Heart right ventricle (tissue), 16 donors: ENCODE measurements at regions not wholly inside any gene's neighbourhood (a gene's known extent, or its start where the extent isn't known, plus 50 kb on each side); places are given as distances from the start of the nearest gene placed in this dataset.

Experiments used
- ATAC-seq, 8 donors: fragments of 200-7000 bp; cut with Tn5 transposase; one replicate each; pipeline ENCODE4 v1.9.1; 2020; ENCODE audit warnings: mild to moderate bottlenecking in 8 of 8, moderate library complexity in 8 of 8, moderate number of reproducible peaks in 1 of 8
- DNase-seq, 2 donors: peaks; one replicate each; pipeline ENCODE4 v3.0.0-alpha.2; 2020
- H3K27ac ChIP-seq, 10 donors: fragments of 200-600 bp; sonication (generic) in 2 of 10; one replicate each; pipeline versions ENCODE4 v1.5.0 to v1.8.0; 2020 to 2022; ENCODE audit warnings: mild to moderate bottlenecking in 3 of 10
- H3K27me3 ChIP-seq, 7 donors: fragments of 200-600 bp; one replicate each; pipeline ENCODE4 v1.8.0; 2021 to 2022; ENCODE audit warnings: mild to moderate bottlenecking in 2 of 7
- H3K36me3 ChIP-seq, 9 donors: fragments of 200-600 bp; sonication (generic) in 1 of 9; one replicate each; pipeline versions ENCODE4 v1.5.0 to v1.8.0; 2020 to 2022; ENCODE audit warnings: mild to moderate bottlenecking in 2 of 9
- H3K4me1 ChIP-seq, 9 donors: fragments of 200-600 bp; sonication (generic) in 1 of 9; one replicate each; pipeline versions ENCODE4 v1.5.0 to v1.8.0; 2020 to 2022; ENCODE audit warnings: mild to moderate bottlenecking in 4 of 9
- H3K4me3 ChIP-seq, 10 donors: fragments of 200-600 bp; sonication (generic) in 2 of 10; one replicate each; pipeline versions ENCODE4 v1.5.0 to v1.8.0; 2020 to 2022; ENCODE audit warnings: mild to moderate bottlenecking in 7 of 10, moderate library complexity in 2 of 10
- H3K9me3 ChIP-seq, 11 donors: fragments of 200-600 bp in 10 of 11; sonication (generic) in 2 of 11; one replicate each; pipeline versions ENCODE4 v1.5.0 to v1.8.0; 2013 to 2022; ENCODE audit warnings: mild to moderate bottlenecking in 2 of 11, control low read depth in 1 of 11, moderate library complexity in 1 of 11
- WGBS, 2 donors: extraction: QIAGEN DNeasy Blood & Tissue Kit; methylation state at CpG; one replicate each; pipeline ENCODE4 v1.1.7; 2013; ENCODE audit warnings: inconsistent platforms in 1 of 2; 5-methylcytosine and 5-hydroxymethylcytosine counted together
- intact Hi-C, 10 donors: fragments of 100-400 bp; cut with DNase I; formaldehyde crosslinking; loops; one replicate each; pipeline versions ENCODE4 v1.11.1 to v1.14.2; 2022
- TF ChIP-seq, protein P1 (sequence below), 9 donors: fragments of 200-600 bp; sonication (generic) in 2 of 9; IDR thresholded peaks; one replicate each; pipeline versions ENCODE4 v1.5.0 to v1.8.0; 2021 to 2022; ENCODE audit warnings: antibody characterized with exemption in 9 of 9, mild to moderate bottlenecking in 5 of 9, moderate library complexity in 1 of 9
- donor health status: Arrhythmogenic right ventricular cardiomyopathy.
- donor health status: ischemic (EF 13 %, LVEDD 7.1; RV severe dilation, severe dysfunction).
- donor health status: healthy with polysubstance abuse.
- donor health status: DM: no; HTN: yes; CAD: no.
- donor health status: DM: no; HTN: no; CAD: no.
- donor health status: ischemic (EF 25% LVEDD 6.9; RV normal size, moderate dysfunction).
- donor health status: ischemic (EF 25% LVEDD 5.7; RV mildly dilated, moderate dysfunction).
- donor health status: healthy.
- donor health status: DM: yes; HTN: yes; CAD: no.
- donor health status: Ischemic cardiomyopathy.
- donor health status: ischemic (EF 35%, LVEDD 5.7; RV mildly dilated, moderate dysfunction).
- donor health status: nonischemic (EF 11% LVEDD 7.7; RV severe dilation, severe dysfunction).
- donor health status: DM: yes; HTN: yes; CAD: no.
- donor health status: PGD.
- donor health status: ischemic (EF 29% LVEDD 5.4; RV normal size, mild dysfunction).
- donor health status: nonischemic (EF 23%, LVEDD 6.1; RV moderate dilation, normal function).

DNA sequence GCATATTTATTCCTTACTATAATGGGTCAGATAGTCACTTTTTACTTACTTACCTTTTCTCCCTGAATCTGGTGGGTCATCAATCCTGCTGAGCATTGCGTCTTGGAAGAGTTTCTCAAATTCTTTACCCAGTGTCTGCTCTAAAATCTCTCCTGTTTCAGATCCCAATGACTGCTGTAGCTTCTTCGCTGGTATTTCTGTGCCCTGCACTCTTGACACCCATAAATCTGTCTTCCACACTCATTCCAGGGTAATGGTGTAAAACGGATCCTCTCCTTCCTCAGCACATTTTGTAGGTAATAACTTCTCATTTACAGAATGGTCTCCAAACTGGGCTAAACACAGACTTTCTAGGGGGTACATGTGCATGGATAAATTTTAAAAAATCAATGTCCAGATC is 407.4 kb downstream of the DMAC1 start:
- WGBS, 2 donors, result 87 to 95% methylated on average over 3 of the region's 3 CpGs
- Histone ChIP-seq H3K36me3 (no peaks in the 10 kb centered on the region), H3K9me3 (no peaks in the 10 kb centered on the region), H3K27ac (no peak overlapping the region), H3K4me3 (no peak overlapping the region), H3K27me3 (peaks cover 0 to 7% (median 0%) of the 10 kb centered on the region in 7 donors), H3K4me1 (peaks cover 0 to 7% (median 0%) of the 10 kb centered on the region in 9 donors)
- no peak for DNase-seq
- ATAC-seq, result no peak
- TF ChIP-seq, protein P1, sequence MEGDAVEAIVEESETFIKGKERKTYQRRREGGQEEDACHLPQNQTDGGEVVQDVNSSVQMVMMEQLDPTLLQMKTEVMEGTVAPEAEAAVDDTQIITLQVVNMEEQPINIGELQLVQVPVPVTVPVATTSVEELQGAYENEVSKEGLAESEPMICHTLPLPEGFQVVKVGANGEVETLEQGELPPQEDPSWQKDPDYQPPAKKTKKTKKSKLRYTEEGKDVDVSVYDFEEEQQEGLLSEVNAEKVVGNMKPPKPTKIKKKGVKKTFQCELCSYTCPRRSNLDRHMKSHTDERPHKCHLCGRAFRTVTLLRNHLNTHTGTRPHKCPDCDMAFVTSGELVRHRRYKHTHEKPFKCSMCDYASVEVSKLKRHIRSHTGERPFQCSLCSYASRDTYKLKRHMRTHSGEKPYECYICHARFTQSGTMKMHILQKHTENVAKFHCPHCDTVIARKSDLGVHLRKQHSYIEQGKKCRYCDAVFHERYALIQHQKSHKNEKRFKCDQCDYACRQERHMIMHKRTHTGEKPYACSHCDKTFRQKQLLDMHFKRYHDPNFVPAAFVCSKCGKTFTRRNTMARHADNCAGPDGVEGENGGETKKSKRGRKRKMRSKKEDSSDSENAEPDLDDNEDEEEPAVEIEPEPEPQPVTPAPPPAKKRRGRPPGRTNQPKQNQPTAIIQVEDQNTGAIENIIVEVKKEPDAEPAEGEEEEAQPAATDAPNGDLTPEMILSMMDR (IDR thresholded peaks at IDR 0.05), result no peak
- intact Hi-C loops, result no loop called here

DNA sequence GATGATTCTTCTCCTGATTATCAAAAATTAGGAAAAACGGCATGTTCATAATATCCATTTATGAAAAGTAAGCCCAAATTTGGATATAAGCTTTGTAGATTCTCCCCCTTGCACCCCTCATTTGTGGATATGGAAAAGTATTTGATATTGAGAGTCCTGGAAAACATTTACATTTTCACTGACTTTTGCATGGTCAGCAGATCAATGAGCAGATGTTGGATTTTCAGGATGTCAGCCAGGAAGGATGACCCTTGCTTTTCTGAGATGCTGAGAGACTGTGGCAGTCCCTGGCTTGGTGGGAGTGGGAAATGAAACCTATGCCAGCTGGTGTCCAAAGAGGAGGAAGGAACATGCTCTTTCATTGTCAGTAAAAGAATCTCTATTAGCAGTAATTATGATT is 410.8 kb downstream of the DMAC1 start:
- DNase-seq (no peak), ATAC-seq (no peak)
- Histone ChIP-seq H3K4me1 (peaks cover 0 to 7% (median 0%) of the 10 kb centered on the region in 9 donors), H3K27ac (no peak overlapping the region), H3K27me3 (peaks cover 0 to 3% (median 0%) of the 10 kb centered on the region in 7 donors), H3K9me3 (no peaks in the 10 kb centered on the region), H3K36me3 (no peaks in the 10 kb centered on the region), H3K4me3 (no peak overlapping the region)
- WGBS, 2 donors, result 92 to 100% methylated on average over 1 of the region's 1 CpG
- intact Hi-C loops, result loop anchor here in 1 of 10 donors (5.0 kb wide), 1 partner anchor 51 kb away; no protein-coding TSS in a partner anchor
- TF ChIP-seq, protein P1 (IDR thresholded peaks at IDR 0.05), result no peak

DNA sequence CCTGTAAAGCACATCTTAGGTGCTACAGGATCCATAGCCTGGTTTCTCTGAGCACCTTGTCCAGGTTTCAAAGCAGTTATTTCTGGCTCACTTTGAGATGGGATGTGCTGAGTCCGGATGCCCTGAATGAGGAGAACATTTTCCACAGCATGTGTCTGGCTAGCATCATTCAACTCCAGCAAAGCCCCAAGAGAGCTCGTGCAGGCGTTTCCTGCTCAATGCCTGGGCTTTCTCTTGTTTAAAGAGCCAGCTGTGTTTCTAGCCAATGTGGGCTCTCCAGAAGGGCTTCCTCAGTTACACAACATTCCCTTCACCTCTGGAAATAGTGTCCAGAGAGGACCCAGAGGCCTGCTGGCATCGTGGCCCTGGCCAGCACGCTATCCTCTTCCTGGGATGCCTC is 411.7 kb downstream of the DMAC1 start:
- H3K4me1 ChIP-seq, result peaks cover 0 to 7% (median 0%) of the 10 kb centered on the region in 9 donors
- TF ChIP-seq, protein P1 (IDR thresholded peaks at IDR 0.05), result no peak
- 21 to 26% methylated on average over 5 of the region's 5 CpGs for WGBS, 2 donors
- no peak overlapping the region for H3K4me3 ChIP-seq
- intact Hi-C loops, result loop anchor here in 1 of 10 donors (5.0 kb wide), 1 partner anchor 51 kb away; no protein-coding TSS in a partner anchor
- ATAC-seq (peak in 5 of 8 donors; percentile 47 to 77 (median 63)), DNase-seq (peak; percentile 11 to 16)
- no peaks in the 10 kb centered on the region for H3K36me3 ChIP-seq
- H3K27me3 ChIP-seq, result peaks cover 0 to under 1% (median 0%) of the 10 kb centered on the region in 7 donors
- no peak overlapping the region for H3K27ac ChIP-seq
- no peaks in the 10 kb centered on the region for H3K9me3 ChIP-seq

DNA sequence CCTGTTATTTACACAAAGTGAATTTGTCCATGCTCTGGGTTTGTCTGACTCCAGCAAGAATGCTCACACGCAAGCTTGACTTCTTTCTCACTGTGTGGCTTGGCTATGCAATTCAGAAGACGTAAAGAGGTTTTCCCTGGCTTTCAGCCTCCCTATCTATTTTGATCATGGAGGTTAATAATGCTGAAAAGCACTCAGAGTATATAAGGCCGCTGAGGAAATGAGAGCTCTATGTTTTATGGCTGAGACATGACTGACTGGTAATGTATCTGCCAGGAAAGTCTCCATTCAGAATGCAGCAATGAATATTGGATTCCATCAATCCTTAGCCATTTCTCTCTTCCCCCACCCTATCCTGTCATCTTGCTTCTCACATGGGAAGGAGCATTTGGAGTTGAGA is 417.3 kb downstream of the DMAC1 start:
- H3K27me3 ChIP-seq, result no peaks in the 10 kb centered on the region
- DNase-seq (no peak), ATAC-seq (no peak)
- no peak overlapping the region for H3K27ac ChIP-seq
- TF ChIP-seq, protein P1 (IDR thresholded peaks at IDR 0.05), result no peak
- H3K36me3 ChIP-seq, result no peaks in the 10 kb centered on the region
- H3K4me1 ChIP-seq, result no peaks in the 10 kb centered on the region
- H3K9me3 ChIP-seq, result no peaks in the 10 kb centered on the region
- intact Hi-C loops, result no loop called here
- WGBS, 2 donors, result 93 to 95% methylated on average over 3 of the region's 3 CpGs
- H3K4me3 ChIP-seq, result no peak overlapping the region
